ENCODE measurements at regions not wholly inside any gene's neighbourhood (a gene's known extent, or its start where the extent isn't known, plus 50 kb on each side); places are given as distances from the start of the nearest gene placed in this dataset.

- TF ChIP-seq CTCF (IDR thresholded peaks at IDR 0.05; ENCODE audit: low read depth, low read length, poor library complexity, severe bottlenecking) (no peak), EZH2phosphoT487 (IDR thresholded peaks at IDR 0.05; ENCODE audit: borderline replicate concordance, low read length) (no peak)
Measured at GRCh38 chr6:40893021-40893420, 146.0 kb downstream of the UNC5CL start.

All from DOHH2 (cell line).